ENCODE measurements at regions not wholly inside any gene's neighbourhood (a gene's known extent, or its start where the extent isn't known, plus 50 kb on each side); places are given as distances from the start of the nearest gene placed in this dataset.
"Not testable (repeated sequence)": the region's sequence is repeated elsewhere in the genome, so short reads cannot be mapped to it uniquely, and the experiment has no call there.

GRCh38 chr21:14683063-14683462 lies 136.9 kb upstream of the SAMSN1 start:
- DNase-seq (ENCODE audit: low read depth), result no peak

DNA sequence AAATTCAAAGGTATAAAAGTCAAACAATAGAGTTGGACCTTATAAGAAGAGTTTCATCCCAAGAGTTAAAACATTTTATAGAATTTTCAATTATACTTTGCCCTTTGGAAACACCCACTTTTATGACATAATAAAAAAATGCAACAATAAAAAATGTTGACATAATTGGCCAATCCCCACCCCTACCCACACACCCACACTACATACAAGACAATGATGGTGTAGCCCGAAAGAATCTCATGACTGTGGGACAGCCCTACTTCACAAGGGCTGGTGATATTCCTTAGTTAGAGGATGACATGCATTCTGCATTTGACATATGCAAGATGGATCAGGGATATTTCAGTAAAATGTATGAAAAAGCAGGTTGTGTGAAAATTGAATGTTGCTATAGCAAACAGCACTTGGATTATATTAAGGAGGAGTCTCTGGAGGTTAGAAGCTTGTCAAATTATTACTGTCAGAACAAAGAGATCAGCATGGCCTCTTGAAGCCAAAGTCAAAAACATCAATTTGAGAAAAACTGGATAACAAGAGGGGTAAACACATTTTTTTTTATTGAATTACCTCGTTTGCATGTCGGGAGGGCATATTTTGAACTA lies 133.0 kb upstream of the SAMSN1 start:
- DNase-seq (ENCODE audit: low read depth), result no peak

GRCh38 chr21:14677639-14678179 lies 131.6 kb upstream of the SAMSN1 start:
- no peak for DNase-seq (ENCODE audit: low read depth)

DNA sequence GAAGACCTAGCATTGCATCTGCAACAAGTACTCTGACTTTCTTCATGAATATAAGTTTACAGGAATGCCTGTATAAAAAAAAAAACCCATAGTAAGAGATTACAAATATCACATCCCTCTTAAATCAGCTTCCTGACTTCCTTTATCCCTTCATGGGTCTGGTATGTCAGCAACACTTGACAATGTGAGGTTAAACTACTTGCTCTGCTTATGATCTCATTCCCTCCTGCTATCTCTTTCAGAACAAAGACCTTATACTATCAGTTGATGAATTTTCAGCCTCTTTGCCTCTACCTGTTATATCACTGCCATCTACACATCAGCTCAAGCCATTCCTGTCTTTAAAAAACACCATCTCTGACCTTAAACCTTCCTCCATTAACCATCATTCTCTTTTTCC lies 130.9 kb upstream of the SAMSN1 start:
- no peak for DNase-seq (ENCODE audit: low read depth)

DNA sequence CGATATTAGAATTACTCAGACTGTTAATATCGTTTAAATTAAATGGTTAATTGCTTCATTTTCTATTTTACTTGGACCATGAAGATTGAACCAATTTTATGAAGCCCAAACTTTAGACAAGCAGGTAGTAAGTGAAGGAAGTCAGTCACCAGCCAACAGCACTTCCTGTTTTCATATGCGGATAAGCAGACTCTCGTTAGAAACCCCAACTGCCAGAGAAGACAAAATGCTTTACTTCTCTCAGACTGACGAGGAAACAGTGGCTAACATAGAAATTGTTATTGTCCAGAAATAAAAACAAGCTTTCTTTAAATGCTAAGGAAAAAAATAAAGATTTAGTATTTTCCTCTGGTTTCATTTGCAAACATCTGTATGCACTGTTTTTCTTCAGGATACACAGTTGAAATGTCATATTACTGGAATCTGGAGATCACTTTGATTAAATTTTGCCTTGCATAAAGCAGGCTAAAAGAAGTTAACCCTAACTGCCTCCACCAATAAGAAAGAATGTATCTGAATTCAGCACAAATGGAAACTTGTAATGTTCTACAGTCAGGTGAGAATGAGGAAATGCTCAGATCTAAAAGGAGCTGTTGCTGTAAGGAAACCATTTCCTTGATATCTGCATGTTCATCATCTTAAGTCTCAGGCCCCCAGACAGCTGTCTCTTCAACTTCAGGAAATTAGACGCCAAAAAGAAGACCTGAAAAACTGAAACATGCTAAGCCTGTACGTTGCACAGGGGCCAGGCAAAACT lies 129.8 kb upstream of the SAMSN1 start:
- no peak for DNase-seq (ENCODE audit: low read depth)

GRCh38 chr21:14673649-14674048 lies 127.5 kb upstream of the SAMSN1 start:
- DNase-seq (ENCODE audit: low read depth), result no peak

DNA sequence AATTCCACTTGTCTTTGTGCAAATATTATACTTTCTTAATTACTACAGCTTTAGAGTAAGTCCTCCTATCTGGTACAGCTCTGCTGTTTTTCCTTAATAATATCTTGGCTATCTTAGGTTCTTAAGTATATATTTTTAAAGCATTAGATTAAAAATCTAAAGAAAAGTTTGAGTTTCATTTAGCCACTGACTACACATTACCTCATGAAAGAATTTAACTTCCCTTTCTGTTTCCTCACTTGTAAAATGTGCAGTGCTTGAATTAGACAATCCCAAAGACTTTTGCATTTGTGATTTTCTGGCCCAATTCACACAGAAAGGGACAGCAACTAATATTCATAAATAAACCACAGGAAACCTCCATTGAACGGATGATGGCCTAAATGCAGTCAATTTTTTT lies 126.4 kb upstream of the SAMSN1 start:
- no peak for DNase-seq (ENCODE audit: low read depth)

- DNase-seq (ENCODE audit: low read depth), result no peak
Measured at GRCh38 chr21:14670409-14670808, 124.3 kb upstream of the SAMSN1 start.

DNA sequence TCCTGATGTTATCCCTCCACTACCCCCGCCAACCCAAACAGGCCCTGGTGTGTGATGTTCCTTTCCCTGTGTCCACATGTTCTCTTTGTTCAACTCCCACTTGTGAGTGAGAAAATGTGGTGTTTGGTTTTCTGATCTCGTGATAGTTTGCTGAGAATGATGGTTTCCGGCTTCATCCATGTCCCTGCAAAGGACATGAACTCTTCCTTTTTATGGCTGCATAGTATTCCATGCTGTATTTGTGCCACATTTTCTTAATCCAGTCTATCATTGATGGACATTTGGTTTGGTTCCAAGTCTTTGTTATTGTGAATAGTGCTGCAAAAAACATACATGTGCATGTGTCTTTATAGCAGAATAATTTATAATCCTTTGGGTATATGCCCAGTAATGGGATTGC lies 123.0 kb upstream of the SAMSN1 start:
- not testable (repeated sequence) for DNase-seq (ENCODE audit: low read depth)

GRCh38 chr21:14657241-14658008 lies 111.3 kb upstream of the SAMSN1 start:
- no peak for DNase-seq (ENCODE audit: low read depth)

DNA sequence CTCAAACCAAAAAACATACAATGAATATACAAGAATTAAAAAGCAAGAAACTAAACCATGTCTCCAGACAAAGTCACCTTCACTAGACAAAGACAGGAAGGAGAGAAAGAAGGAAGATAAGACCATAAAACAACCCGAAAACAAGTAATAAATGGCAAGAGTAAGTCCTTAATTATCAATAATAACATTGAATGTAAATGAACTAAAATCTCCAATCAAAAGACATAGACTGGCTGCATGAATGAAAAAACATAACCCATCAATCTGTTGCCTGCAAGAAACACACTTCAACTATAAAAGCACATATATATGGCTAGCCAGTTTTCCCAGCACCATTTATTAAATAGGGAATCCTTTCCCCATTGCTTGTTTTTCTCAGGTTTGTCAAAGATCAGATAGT lies 100.8 kb upstream of the SAMSN1 start:
- DNase-seq (ENCODE audit: low read depth), result no peak

DNA sequence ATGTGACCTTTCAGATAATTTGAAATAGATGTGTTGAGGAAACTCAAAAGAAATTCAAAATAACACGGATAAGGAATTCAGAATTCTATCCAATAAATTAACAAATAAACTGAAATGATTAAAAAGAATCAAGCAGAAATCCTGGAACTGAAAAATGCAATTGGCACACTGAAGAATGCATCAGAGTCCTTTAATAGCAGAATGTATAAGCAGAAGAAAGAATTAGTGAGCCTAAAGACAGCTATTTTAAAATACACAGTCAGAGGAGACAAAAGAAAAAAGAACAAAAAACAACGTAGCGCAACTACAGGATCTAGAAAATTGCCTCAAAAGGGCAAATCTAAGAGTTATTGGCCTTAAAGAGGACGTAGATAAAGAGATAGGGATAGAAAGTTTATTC lies 99.6 kb upstream of the SAMSN1 start:
- no peak for DNase-seq (ENCODE audit: low read depth)

GRCh38 chr21:14632359-14632758 lies 86.2 kb upstream of the SAMSN1 start:
- no peak for DNase-seq (ENCODE audit: low read depth)

DNA sequence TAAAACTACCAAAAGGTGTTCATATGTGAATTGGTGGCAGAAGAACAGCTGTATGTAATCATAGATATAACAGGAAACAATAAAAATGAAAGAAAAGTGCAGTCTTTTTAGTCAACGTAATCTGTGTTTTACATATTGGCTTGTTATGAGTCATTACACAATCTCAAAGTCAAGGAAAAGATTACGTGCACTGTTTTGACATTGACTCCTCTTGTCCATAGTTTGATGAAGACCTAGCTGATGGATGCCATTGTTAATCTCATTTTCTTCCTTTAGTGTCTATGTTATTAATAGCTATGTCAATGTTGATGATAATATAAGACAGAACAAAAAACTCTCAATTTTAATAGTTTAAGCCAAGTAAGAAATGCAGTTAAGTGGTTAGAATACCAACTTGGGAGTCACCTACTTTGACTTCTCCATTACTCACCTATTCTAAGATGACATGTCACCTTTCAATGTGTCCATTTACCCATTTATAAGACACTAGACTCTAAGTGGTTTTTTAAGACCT lies 84.5 kb upstream of the SAMSN1 start:
- no peak for DNase-seq (ENCODE audit: low read depth)

DNA sequence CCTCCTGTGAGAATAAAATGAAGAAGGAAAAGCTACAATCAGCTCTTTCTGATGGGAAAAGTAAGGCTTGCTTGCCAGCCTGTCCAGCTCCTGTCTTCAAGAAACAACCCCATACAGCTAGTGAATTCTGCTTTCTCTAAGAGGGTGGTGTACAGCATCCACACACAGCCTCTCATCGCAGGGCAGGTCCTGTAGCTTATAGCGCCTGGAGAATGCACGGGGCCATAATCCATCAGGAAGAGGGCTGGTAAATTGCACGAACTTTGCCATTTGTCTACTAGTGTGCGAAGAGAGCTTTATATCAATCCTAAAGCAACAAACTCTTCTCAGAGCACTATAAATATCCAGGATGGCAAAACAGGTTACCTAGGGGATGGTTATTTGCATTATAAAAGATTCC lies 83.3 kb upstream of the SAMSN1 start:
- no peak for DNase-seq (ENCODE audit: low read depth)

DNA sequence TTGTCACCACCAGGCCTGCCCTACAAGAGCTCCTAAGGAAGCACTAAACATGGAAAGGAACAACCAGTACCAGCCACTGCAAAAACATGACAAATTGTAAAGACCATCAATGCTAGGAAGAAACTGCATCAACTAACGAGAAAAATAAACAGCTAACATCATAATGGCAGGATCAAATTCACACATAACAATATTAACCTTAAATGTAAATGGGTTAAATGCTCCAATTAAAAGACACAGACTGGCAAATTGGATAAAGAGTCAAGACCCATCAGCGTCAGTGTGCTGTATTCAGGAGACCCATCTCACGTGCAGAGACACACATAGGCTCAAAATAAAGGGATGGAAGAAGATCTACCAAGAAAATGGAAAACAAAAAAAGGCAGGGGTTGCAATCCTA lies 77.0 kb upstream of the SAMSN1 start:
- not testable (repeated sequence) for DNase-seq (ENCODE audit: low read depth)

DNA sequence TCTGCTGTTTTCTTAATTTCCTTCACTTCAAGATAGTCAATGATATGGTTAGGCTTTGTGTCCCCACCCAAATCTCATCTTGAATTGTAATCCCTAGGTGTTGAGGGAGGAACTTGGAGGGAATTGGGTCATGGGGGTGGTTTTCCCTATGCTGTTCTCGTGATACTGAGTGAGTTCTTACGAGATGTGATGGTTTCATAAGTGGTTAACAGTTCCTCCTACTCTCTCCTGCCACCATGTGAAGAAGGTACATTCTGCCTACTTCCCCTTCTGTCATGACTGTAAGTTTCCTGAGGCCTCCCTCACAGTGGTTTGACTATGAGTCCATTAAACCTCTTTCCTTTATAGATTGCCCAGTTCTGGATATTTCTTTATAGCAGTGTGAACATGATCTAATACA lies 74.0 kb upstream of the SAMSN1 start:
- no peak for DNase-seq (ENCODE audit: low read depth)

GRCh38 chr21:14617871-14618270 lies 71.8 kb upstream of the SAMSN1 start:
- DNase-seq (ENCODE audit: low read depth), result no peak

DNA sequence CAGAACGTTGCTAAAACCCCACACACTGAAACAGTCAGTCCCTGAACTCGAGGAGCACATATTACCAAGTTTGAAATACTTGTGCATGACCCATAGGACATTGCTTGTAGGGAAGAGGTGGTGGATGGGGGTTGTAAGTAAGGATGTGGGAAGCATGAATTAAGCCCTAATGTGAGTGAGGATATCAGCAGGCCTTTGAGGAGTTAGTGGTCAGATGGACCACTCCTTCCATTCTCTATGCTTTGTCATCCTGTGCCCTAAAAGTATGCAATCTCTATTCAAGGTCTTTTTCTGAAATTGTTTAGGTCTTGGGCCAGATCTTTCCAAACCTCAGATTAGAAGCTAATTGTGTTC lies 70.9 kb upstream of the SAMSN1 start:
- DNase-seq (ENCODE audit: low read depth), result no peak

- no peak for DNase-seq (ENCODE audit: low read depth)
Measured at GRCh38 chr21:14616380-14617039, 70.4 kb upstream of the SAMSN1 start.

DNA sequence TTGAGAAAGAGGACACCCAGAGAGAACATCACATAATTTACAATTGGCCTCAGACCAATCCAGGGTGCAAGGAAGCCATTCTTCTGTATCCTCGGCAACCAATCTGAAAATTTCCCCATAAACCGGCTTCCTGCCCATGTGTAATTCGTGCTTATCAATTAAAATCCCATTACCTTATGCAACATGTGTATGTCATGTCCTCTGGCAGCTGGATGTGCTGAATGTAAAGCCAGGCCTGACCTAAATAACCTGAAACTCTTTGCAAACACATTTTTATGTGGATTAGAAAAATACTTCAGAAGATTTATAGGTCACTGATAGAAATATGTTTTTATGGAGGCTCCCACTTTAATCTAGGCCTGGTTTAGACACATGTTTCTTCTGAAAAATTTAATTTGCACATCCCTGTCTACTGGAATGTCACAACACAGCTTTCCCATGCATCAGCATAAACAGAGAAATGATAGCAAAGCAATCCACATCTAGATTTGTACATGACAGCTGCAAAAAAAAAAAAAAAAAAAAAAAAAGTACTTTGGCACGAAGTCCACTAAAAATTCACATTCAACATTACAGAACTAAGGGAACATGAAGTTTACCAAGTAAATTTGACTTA lies 69.4 kb upstream of the SAMSN1 start:
- no peak for DNase-seq (ENCODE audit: low read depth)

GRCh38 chr21:14614287-14614686 lies 68.2 kb upstream of the SAMSN1 start:
- no peak for DNase-seq (ENCODE audit: low read depth)

All from stimulated activated CD8-positive, alpha-beta memory T cell treated with anti-CD3 and anti-CD28 coated beads, Interleukin-12 subunit alpha, Interleukin-12 subunit beta, amount 100 ng/mL, for 4 hours (primary cell).